Caco-2 (cell line): ENCODE measurements at regions not wholly inside any gene's neighbourhood (a gene's known extent, or its start where the extent isn't known, plus 50 kb on each side); places are given as distances from the start of the nearest gene placed in this dataset.

Source experiments
- BruUV-seq: library from RNA; stranded (reverse); fragments of 400-500 nt; replicated peaks from 2 replicates; lab custom pipeline; 2021; lab: Mats Ljungman, UMichigan
- CTCF ChIA-PET: fragments of 300-600 bp; sonication (Branson Sonifier 250); formaldehyde crosslinking; loops from one replicate; lab custom pipeline; 2022; ENCODE audit warnings: antibody characterized with exemption; lab: Charles Lee
- POLR2A ChIA-PET: fragments of 300-600 bp; sonication (Branson Sonifier 250); formaldehyde crosslinking; loops from one replicate; lab custom pipeline; 2022; ENCODE audit warnings: antibody characterized with exemption; lab: Charles Lee
- DNase-seq, 2 experiments: peaks; one replicate each; pipeline versions ENCODE4 v3.0.0 to v3.0.0-alpha.2; 2020 to 2022
- H3K27me3 ChIP-seq: replicated peaks from 2 replicates; pipeline ENCODE4 v1.6.0; 2011; ENCODE audit warnings: low read length; ENCODE audit not compliant: control insufficient read depth, insufficient read depth
- H3K36me3 ChIP-seq: 2 replicates; pipeline ENCODE4 v1.5.1; 2011; ENCODE audit warnings: low read length; ENCODE audit not compliant: control insufficient read depth, insufficient read depth
- H3K4me1 ChIP-seq: fragments of 250-450 bp; sonication (Bioruptor Pico); 2 replicates; pipeline ENCODE4 v1.5.1; 2020; ENCODE audit warnings: mild to moderate bottlenecking
- H3K4me3 ChIP-seq: 2 replicates; pipeline ENCODE4 v1.5.1; 2011; ENCODE audit warnings: low read depth, mild to moderate bottlenecking, control low read depth, low read length
- H3K9me3 ChIP-seq: fragments of 250-450 bp; sonication (Bioruptor Pico); 2 replicates; pipeline ENCODE4 v1.5.1; 2020; ENCODE audit warnings: mild to moderate bottlenecking, moderate library complexity
- H3K27ac Mint-ChIP-seq: one replicate; pipeline ENCODE4 v1.8.0; 2022; ENCODE audit warnings: mixed read lengths; ENCODE audit not compliant: unreplicated experiment
- H3K27me3 Mint-ChIP-seq: one replicate; pipeline ENCODE4 v1.8.0; 2022; ENCODE audit warnings: mixed read lengths; ENCODE audit not compliant: insufficient read depth, unreplicated experiment
- H3K36me3 Mint-ChIP-seq: one replicate; pipeline ENCODE4 v1.8.0; 2022; ENCODE audit warnings: mild to moderate bottlenecking, mixed read lengths; ENCODE audit not compliant: insufficient read depth, unreplicated experiment
- H3K4me1 Mint-ChIP-seq: one replicate; pipeline ENCODE4 v1.8.0; 2022; ENCODE audit warnings: low read depth, mixed read lengths; ENCODE audit not compliant: unreplicated experiment
- H3K4me3 Mint-ChIP-seq: one replicate; pipeline ENCODE4 v1.8.0; 2022; ENCODE audit warnings: mild to moderate bottlenecking, moderate library complexity, mixed read lengths; ENCODE audit not compliant: unreplicated experiment
- H3K9me3 Mint-ChIP-seq: one replicate; pipeline ENCODE4 v1.8.0; 2022; ENCODE audit warnings: mixed read lengths; ENCODE audit not compliant: unreplicated experiment
- CTCF ChIP-seq, 2 experiments: fragments of 200-600 bp in 1 of 2; IDR thresholded peaks; 1 replicate in 1 of 2; 2 replicates in 1 of 2; pipeline versions ENCODE4 v1.5.1 to v1.8.0; 2011 to 2022; ENCODE audit warnings: antibody characterized with exemption in 1 of 2, control low read depth in 1 of 2, inconsistent platforms in 1 of 2, low read depth in 1 of 2, low read length in 1 of 2, mild to moderate bottlenecking in 1 of 2, moderate library complexity in 1 of 2; ENCODE audit not compliant: insufficient read depth in 1 of 2, severe bottlenecking in 1 of 2, unreplicated experiment in 1 of 2
- intact Hi-C: fragments of 100-400 bp; cut with micrococcal nuclease; formaldehyde crosslinking; loops from one replicate; pipeline ENCODE4 v1.10.0; 2022; ENCODE audit not compliant: unreplicated experiment

- ChIA-PET CTCF (no interaction called here), POLR2A (no interaction called here)
- no peaks in the 10 kb centered on the region for H3K36me3 ChIP-seq
- H3K4me3 Mint-ChIP-seq = no peak overlapping the region
- DNase-seq = no peak
- intact Hi-C loops = no loop called here
- BruUV-seq = no TSS peak
- no peaks in the 10 kb centered on the region for H3K36me3 Mint-ChIP-seq
- H3K27me3 Mint-ChIP-seq = peaks cover 14% of the 10 kb centered on the region
- no peak overlapping the region for H3K27ac Mint-ChIP-seq
- no peaks in the 10 kb centered on the region for H3K9me3 ChIP-seq
- no peaks in the 10 kb centered on the region for H3K27me3 ChIP-seq
- H3K9me3 Mint-ChIP-seq = no peaks in the 10 kb centered on the region
- no peaks in the 10 kb centered on the region for H3K4me1 Mint-ChIP-seq
- H3K4me1 ChIP-seq = no peaks in the 10 kb centered on the region
- TF ChIP-seq CTCF (IDR thresholded peaks at IDR 0.05; ENCODE audit: insufficient read depth in 1 of 2, low read depth in 1 of 2, low read length in 1 of 2, severe bottlenecking in 1 of 2, unreplicated experiment in 1 of 2) = no peak
- no peak overlapping the region for H3K4me3 ChIP-seq
Measured at GRCh38 chr5:51002368-51002767, 335.9 kb downstream of the PARP8 start.

GRCh38 chr5:51013036-51013435 is 346.6 kb downstream of the PARP8 start:
- Mint-ChIP-seq H3K36me3 (no peaks in the 10 kb centered on the region), H3K4me3 (no peak overlapping the region), H3K4me1 (no peaks in the 10 kb centered on the region), H3K27me3 (peaks cover 3% of the 10 kb centered on the region), H3K9me3 (no peaks in the 10 kb centered on the region), H3K27ac (no peak overlapping the region)
- intact Hi-C loops = no loop called here
- no peaks in the 10 kb centered on the region for H3K36me3 ChIP-seq
- H3K4me1 ChIP-seq = no peaks in the 10 kb centered on the region
- H3K27me3 ChIP-seq = no peaks in the 10 kb centered on the region
- BruUV-seq = no TSS peak
- no peak for DNase-seq
- no peak for TF ChIP-seq CTCF (IDR thresholded peaks at IDR 0.05; ENCODE audit: insufficient read depth in 1 of 2, low read depth in 1 of 2, low read length in 1 of 2, severe bottlenecking in 1 of 2, unreplicated experiment in 1 of 2)
- ChIA-PET CTCF (no interaction called here), POLR2A (no interaction called here)
- no peaks in the 10 kb centered on the region for H3K9me3 ChIP-seq
- H3K4me3 ChIP-seq = no peak overlapping the region

- no peaks in the 10 kb centered on the region for H3K27me3 ChIP-seq
- Mint-ChIP-seq H3K27ac (no peak overlapping the region), H3K27me3 (no peaks in the 10 kb centered on the region)
Measured at GRCh38 chr5:51018423-51018822, 352.0 kb downstream of the PARP8 start.

More at GRCh38 chr5:51018423-51018822, 352.0 kb downstream of the PARP8 start:
- POLR2A ChIA-PET = no interaction called here
- Histone ChIP-seq H3K4me1 (no peaks in the 10 kb centered on the region), H3K4me3 (no peak overlapping the region), H3K36me3 (no peaks in the 10 kb centered on the region), H3K9me3 (no peaks in the 10 kb centered on the region)
- Mint-ChIP-seq H3K4me3 (no peak overlapping the region), H3K9me3 (no peaks in the 10 kb centered on the region), H3K36me3 (no peaks in the 10 kb centered on the region), H3K4me1 (no peaks in the 10 kb centered on the region)
- intact Hi-C loops = no loop called here
- TF ChIP-seq CTCF (IDR thresholded peaks at IDR 0.05; ENCODE audit: insufficient read depth in 1 of 2, low read depth in 1 of 2, low read length in 1 of 2, severe bottlenecking in 1 of 2, unreplicated experiment in 1 of 2) = no peak
- no TSS peak for BruUV-seq
- CTCF ChIA-PET = no interaction called here
- DNase-seq = no peak
